SU-DHL-6 (cell line): ENCODE measurements at regions not wholly inside any gene's neighbourhood (a gene's known extent, or its start where the extent isn't known, plus 50 kb on each side); places are given as distances from the start of the nearest gene placed in this dataset.

Source experiments
- EZH2phosphoT487 ChIP-seq: fragments of 200-600 bp; sonication (generic), shearing (Covaris generic); conservative IDR thresholded peaks from 2 replicates; pipeline ENCODE4 v1.6.1; 2018; ENCODE audit warnings: mild to moderate bottlenecking, antibody characterized with exemption, low read length, moderate library complexity, mixed read lengths
- TF ChIP-seq, protein P1 (sequence below): fragments of 200-600 bp; sonication (generic); IDR thresholded peaks from one replicate; pipeline ENCODE4 v1.5.1; 2017; ENCODE audit warnings: antibody characterized with exemption, mild to moderate bottlenecking, low read length, moderate library complexity; ENCODE audit not compliant: insufficient read depth, poor library complexity, severe bottlenecking

DNA sequence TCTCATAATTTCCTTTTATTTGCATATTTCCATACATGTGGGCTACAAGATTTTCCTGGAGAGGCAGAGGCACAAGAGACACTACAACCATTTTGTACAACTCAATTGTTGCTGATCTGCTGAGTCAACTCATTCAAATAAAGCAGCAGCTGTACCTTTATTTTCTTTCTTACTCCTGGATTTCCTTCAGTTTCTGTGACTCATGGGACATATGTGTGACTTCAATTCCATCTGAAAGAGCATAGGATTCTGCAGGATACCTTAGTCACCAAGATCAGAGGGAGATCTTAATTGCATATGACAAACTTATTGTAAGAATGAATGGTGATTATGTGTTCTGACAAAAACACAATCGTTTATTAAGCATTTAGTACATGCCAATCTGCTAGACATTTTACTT lies 2219.4 kb downstream of the NCAM2 start:
- TF ChIP-seq, protein P1, sequence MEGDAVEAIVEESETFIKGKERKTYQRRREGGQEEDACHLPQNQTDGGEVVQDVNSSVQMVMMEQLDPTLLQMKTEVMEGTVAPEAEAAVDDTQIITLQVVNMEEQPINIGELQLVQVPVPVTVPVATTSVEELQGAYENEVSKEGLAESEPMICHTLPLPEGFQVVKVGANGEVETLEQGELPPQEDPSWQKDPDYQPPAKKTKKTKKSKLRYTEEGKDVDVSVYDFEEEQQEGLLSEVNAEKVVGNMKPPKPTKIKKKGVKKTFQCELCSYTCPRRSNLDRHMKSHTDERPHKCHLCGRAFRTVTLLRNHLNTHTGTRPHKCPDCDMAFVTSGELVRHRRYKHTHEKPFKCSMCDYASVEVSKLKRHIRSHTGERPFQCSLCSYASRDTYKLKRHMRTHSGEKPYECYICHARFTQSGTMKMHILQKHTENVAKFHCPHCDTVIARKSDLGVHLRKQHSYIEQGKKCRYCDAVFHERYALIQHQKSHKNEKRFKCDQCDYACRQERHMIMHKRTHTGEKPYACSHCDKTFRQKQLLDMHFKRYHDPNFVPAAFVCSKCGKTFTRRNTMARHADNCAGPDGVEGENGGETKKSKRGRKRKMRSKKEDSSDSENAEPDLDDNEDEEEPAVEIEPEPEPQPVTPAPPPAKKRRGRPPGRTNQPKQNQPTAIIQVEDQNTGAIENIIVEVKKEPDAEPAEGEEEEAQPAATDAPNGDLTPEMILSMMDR: no peak
- TF ChIP-seq EZH2phosphoT487: no peak
